WERI-Rb-1 (cell line): ENCODE measurements at regions not wholly inside any gene's neighbourhood (a gene's known extent, or its start where the extent isn't known, plus 50 kb on each side); places are given as distances from the start of the nearest gene placed in this dataset.

ENCODE experiments used
- DNase-seq: peaks from one replicate; pipeline ENCODE4 v3.0.0-alpha.2; 2020
- H3K27ac ChIP-seq: fragments of 250-450 bp; sonication (Bioruptor Pico); 2 replicates; pipeline ENCODE4 v1.5.1; 2020; ENCODE audit warnings: mild to moderate bottlenecking, moderate library complexity
- H3K27me3 ChIP-seq: fragments of 250-450 bp; sonication (Bioruptor Pico); 2 replicates; pipeline ENCODE4 v1.5.1; 2021; ENCODE audit warnings: mild to moderate bottlenecking, low read depth, moderate library complexity; ENCODE audit not compliant: insufficient read depth, severe bottlenecking
- H3K36me3 ChIP-seq: fragments of 250-450 bp; sonication (Bioruptor Pico); 2 replicates; pipeline ENCODE4 v1.5.1; 2020; ENCODE audit warnings: mild to moderate bottlenecking, moderate library complexity
- H3K4me3 ChIP-seq: 2 replicates; pipeline ENCODE4 v1.5.1; 2011; ENCODE audit warnings: low read depth, mild to moderate bottlenecking, control low read depth, low read length
- H3K9me3 ChIP-seq: fragments of 250-450 bp; sonication (Bioruptor Pico); 2 replicates; pipeline ENCODE4 v1.5.1; 2021; ENCODE audit warnings: mild to moderate bottlenecking, moderate library complexity; ENCODE audit not compliant: severe bottlenecking
- TF ChIP-seq, protein P1 (sequence below): IDR thresholded peaks from 2 replicates; pipeline ENCODE4 v1.5.1; 2011; ENCODE audit warnings: low read depth, mild to moderate bottlenecking, control low read depth, inconsistent platforms, low read length

DNA sequence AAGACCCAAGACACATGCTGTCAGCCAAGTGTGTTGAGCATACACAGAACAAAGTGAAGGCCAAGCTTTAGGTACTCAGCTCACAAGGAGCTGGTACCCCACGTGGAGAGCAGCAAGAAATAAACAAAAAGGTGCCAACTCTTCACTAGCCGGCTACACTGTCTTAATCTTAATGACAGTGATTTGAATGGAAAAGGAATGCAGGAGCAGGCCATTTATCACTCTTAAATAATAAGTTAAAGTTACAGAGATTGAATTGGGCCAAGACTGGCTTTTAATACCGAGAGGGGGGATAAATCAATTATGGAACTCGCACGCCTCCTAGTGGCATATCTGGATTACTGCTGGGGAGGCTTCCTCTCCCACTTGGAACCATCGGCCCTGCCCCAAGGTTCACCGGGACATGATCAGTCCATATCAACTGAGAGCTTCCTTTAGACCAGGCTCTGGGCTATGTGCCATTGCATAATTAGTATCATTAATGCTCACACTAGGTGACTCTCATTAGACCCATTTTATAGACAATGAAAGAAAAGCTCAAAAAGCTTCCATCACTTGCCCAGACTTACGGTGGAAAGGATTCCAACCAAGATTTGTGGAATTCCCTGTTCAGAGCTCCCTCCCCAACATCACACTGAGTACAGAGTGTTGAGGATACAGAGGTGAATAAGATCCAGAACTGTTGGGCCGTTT, 94.0 kb downstream of the ACTL7B start:
- H3K36me3 ChIP-seq = peaks cover 3% of the 10 kb centered on the region
- TF ChIP-seq, protein P1, sequence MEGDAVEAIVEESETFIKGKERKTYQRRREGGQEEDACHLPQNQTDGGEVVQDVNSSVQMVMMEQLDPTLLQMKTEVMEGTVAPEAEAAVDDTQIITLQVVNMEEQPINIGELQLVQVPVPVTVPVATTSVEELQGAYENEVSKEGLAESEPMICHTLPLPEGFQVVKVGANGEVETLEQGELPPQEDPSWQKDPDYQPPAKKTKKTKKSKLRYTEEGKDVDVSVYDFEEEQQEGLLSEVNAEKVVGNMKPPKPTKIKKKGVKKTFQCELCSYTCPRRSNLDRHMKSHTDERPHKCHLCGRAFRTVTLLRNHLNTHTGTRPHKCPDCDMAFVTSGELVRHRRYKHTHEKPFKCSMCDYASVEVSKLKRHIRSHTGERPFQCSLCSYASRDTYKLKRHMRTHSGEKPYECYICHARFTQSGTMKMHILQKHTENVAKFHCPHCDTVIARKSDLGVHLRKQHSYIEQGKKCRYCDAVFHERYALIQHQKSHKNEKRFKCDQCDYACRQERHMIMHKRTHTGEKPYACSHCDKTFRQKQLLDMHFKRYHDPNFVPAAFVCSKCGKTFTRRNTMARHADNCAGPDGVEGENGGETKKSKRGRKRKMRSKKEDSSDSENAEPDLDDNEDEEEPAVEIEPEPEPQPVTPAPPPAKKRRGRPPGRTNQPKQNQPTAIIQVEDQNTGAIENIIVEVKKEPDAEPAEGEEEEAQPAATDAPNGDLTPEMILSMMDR = peak; percentile 88
- no peaks in the 10 kb centered on the region for H3K9me3 ChIP-seq
- peak overlapping the region; percentile 7; the same call in 1 of the 2 replicates for H3K27ac ChIP-seq
- no peak overlapping the region for H3K4me3 ChIP-seq
- DNase-seq = peak; percentile 72
- H3K27me3 ChIP-seq = no peaks in the 10 kb centered on the region

DNA sequence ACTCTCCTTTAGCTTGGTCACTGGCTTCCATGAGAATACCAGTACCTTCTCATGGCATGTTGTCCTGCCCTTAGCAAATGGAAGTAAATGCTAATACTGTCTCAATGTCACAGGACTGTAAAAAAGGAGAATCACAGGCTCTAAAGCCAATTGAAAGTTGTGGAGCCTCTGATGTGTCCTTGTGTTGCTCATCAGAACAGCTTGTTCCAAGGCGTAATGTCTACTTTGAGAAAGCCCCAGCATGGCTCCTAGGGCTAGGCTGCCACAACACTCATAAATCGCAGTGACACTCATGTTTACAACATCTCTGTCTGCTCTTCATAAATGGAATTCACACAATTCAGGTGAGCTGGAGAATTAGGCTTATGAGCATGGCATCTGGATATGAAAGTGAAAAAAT, 94.9 kb downstream of the ACTL7B start:
- Histone ChIP-seq H3K36me3 (peaks cover 6% of the 10 kb centered on the region), H3K27me3 (no peaks in the 10 kb centered on the region)

DNA sequence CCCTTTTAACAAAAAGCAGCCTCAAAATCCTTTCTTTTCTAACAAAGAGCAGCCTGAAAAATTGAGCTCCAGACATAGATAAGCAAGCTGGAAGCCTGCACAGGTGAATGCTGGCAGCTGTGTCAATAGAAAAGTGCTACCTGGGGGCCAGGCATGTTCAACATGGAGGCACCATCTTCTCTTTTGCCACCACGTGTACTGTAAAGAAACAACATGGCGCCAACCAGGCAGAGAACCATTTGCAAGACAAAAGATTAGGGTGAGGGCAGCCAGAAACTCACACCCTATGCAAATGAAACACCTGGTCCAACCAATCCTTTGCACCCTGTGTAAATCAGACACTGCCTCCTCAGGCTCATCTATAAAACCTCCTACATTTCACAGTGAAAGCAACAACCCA, 96.0 kb downstream of the ACTL7B start:
- H3K4me3 ChIP-seq = no peak overlapping the region
- no peak for DNase-seq
- H3K36me3 ChIP-seq = peaks cover 3% of the 10 kb centered on the region
- TF ChIP-seq, protein P1 = no peak
- no peak overlapping the region for H3K27ac ChIP-seq
- H3K27me3 ChIP-seq = no peaks in the 10 kb centered on the region
- no peaks in the 10 kb centered on the region for H3K9me3 ChIP-seq

More for the DNA sequence above, 94.9 kb downstream of the ACTL7B start:
- DNase-seq = no peak
- no peak overlapping the region for H3K4me3 ChIP-seq
- TF ChIP-seq, protein P1 = no peak
- no peak overlapping the region for H3K27ac ChIP-seq
- no peaks in the 10 kb centered on the region for H3K9me3 ChIP-seq

DNA sequence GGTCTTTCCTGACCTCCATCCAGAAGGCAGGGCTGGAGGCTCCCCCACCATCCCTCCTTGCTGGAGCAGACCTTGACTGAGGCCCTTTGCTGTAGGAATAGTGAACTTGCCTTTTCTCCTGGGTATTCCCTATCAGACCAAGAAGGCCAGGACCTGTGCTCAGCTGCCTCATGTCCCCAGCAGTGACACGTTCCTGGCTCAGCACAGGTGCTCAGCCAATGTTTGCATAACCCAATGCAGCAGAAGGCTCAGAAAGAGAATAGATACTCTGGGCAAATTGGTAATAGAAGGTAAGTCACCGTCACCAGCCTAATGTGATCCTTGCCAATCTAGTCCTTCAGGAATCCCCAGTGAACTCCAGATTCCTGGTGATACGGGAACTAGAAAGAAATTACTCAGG, 96.4 kb downstream of the ACTL7B start:
- TF ChIP-seq, protein P1 = no peak
- H3K27me3 ChIP-seq = no peaks in the 10 kb centered on the region
- no peak for DNase-seq
- no peaks in the 10 kb centered on the region for H3K9me3 ChIP-seq
- H3K36me3 ChIP-seq = peaks cover 3% of the 10 kb centered on the region
- no peak overlapping the region for H3K27ac ChIP-seq
- no peak overlapping the region for H3K4me3 ChIP-seq

DNA sequence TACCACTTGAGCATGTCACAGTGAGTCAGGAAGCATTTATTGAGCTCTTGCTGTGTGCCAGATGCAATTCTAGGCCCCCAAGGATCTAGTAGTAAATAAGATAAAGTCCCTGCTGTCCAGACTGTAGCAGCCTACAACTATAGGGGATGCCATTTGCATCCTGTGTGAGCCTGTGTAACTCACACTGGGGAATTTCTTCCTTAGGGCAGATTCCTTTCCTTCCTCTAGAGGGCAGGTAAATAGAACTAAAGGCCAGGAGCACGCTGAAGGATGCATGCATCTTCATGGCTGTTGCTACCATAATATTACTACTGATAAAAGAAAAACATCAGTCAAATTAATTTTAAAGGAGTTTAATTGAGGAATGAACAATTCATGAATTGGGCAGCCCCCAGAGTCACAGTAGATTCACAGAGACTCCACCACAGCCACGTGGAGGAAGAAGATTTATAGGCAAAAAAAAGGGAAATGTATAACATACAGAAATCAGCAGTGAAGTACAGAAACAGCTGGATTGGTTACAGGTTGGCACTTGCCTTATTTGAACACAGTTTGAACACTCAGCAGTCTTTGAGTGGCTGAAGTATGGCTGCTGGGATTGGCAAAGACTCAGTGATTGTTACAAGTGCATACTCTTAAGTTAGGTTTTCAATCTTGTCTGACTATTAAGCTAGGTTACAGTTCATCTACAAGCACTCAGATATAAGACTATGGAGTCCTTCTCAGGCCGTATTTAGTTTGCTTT, 98.9 kb downstream of the ACTL7B start:
- no peak for DNase-seq
- no peaks in the 10 kb centered on the region for H3K9me3 ChIP-seq
- no peak overlapping the region for H3K27ac ChIP-seq
- H3K4me3 ChIP-seq = no peak overlapping the region
- H3K27me3 ChIP-seq = no peaks in the 10 kb centered on the region
- TF ChIP-seq, protein P1 = peak; percentile 38; the same call in 1 of the 2 replicates
- H3K36me3 ChIP-seq = peaks cover 3% of the 10 kb centered on the region; the same call in 1 of the 2 replicates
